ENCODE measurements at regions not wholly inside any gene's neighbourhood (a gene's known extent, or its start where the extent isn't known, plus 50 kb on each side); places are given as distances from the start of the nearest gene placed in this dataset.

- TF ChIP-seq CTCF (conservative IDR thresholded peaks at IDR 0.05; ENCODE audit: low read length) (no peak), EZH2phosphoT487 (IDR thresholded peaks at IDR 0.05; ENCODE audit: borderline replicate concordance) (no peak)
These were observed 125.3 kb upstream of the CLNK start for GRCh38 chr4:10809905-10810304.

Measured in Loucy (cell line).